ENCODE measurements at regions not wholly inside any gene's neighbourhood (a gene's known extent, or its start where the extent isn't known, plus 50 kb on each side); places are given as distances from the start of the nearest gene placed in this dataset.

DNA sequence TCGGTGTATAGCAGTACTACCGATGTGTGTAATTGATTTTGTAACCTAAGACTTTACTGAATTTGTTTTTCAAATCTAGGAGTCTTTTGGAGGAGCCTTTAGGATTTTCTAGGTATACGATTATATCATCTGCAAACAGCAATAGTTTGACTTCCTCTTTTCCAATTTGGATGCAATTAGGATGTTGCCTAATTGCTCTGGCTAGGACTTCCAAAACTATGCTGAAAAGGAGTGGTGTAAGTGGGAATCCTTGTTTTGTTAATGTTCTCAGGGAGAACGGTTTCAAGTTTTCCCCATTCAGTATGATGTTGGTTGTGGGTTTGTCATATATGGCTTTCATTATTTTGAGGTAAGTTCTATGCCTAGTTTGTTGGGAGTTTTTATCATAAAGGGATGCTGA is 171.6 kb upstream of the PDE3A start:
- Histone ChIP-seq H3K27me3 (ENCODE audit: insufficient read depth, low read length) (no peaks in the 10 kb centered on the region), H3K4me3 (replicated peaks in 1 of 2; ENCODE audit: low read depth in 1 of 2, low read length in 2 of 2) (no peak overlapping the region), H3K4me2 (ENCODE audit: low read length) (no peak overlapping the region), H3K36me3 (ENCODE audit: control insufficient read depth in 1 of 2, insufficient read depth in 2 of 2, low read length in 2 of 2) (no peaks in the 10 kb centered on the region), H3K9me3 (ENCODE audit: control insufficient read depth in 1 of 2, insufficient read depth in 1 of 2, low read depth in 1 of 2, low read length in 2 of 2) (no peaks in the 10 kb centered on the region), H4K20me1 (ENCODE audit: insufficient read depth) (no peaks in the 10 kb centered on the region), H3K79me2 (ENCODE audit: insufficient read depth, low read length) (no peaks in the 10 kb centered on the region), H2AFZ (ENCODE audit: low read depth, low read length, poor library complexity, severe bottlenecking) (no peak overlapping the region), H3K9ac (ENCODE audit: low read length) (no peak overlapping the region), H3K4me1 (ENCODE audit: control insufficient read depth in 1 of 2, insufficient read depth in 2 of 2, low read length in 2 of 2) (no peaks in the 10 kb centered on the region), H3K27ac (ENCODE audit: low read depth, low read length) (no peak overlapping the region), H3K9me2 (ENCODE audit: insufficient read depth) (no peaks in the 10 kb centered on the region)
- no peak for DNase-seq (ENCODE audit: low read depth, low spot score)
- RAD21 ChIA-PET (ENCODE audit: low non-redundant PET in 1 of 2, low total read pairs in 2 of 2, uncharacterized antibody in 2 of 2, unreplicated experiment in 2 of 2): no interaction called here
- POLR2A ChIA-PET: no interaction called here
- intact Hi-C loops (cut with micrococcal nuclease): no loop called here
- no TSS peak for BruUV-seq (replicated peaks)
- TF ChIP-seq EZH2 (IDR thresholded peaks at IDR 0.05): no peak
- no peak for TF ChIP-seq POLR2AphosphoS5 (IDR thresholded peaks at IDR 0.05; ENCODE audit: low read depth, low read length)
- no peak for TF ChIP-seq CEBPB (IDR thresholded peaks at IDR 0.05; ENCODE audit: low read depth)
- no peak for TF ChIP-seq TCF7L2 (IDR thresholded peaks at IDR 0.05; ENCODE audit: borderline replicate concordance, extremely low read depth, insufficient read depth, insufficient read length)
- TF ChIP-seq, protein P1, sequence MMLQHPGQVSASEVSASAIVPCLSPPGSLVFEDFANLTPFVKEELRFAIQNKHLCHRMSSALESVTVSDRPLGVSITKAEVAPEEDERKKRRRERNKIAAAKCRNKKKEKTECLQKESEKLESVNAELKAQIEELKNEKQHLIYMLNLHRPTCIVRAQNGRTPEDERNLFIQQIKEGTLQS (IDR thresholded peaks at IDR 0.05): no peak
- TF ChIP-seq RAD21 (IDR thresholded peaks at IDR 0.05; ENCODE audit: low read depth): no peak
- TF ChIP-seq ELF1 (IDR thresholded peaks at IDR 0.05; ENCODE audit: borderline replicate concordance, low read depth): no peak
- TF ChIP-seq, protein P2, sequence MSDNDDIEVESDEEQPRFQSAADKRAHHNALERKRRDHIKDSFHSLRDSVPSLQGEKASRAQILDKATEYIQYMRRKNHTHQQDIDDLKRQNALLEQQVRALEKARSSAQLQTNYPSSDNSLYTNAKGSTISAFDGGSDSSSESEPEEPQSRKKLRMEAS (IDR thresholded peaks at IDR 0.05): no peak
- TF ChIP-seq ZFX (IDR thresholded peaks at IDR 0.05): no peak
- TF ChIP-seq, protein P3, sequence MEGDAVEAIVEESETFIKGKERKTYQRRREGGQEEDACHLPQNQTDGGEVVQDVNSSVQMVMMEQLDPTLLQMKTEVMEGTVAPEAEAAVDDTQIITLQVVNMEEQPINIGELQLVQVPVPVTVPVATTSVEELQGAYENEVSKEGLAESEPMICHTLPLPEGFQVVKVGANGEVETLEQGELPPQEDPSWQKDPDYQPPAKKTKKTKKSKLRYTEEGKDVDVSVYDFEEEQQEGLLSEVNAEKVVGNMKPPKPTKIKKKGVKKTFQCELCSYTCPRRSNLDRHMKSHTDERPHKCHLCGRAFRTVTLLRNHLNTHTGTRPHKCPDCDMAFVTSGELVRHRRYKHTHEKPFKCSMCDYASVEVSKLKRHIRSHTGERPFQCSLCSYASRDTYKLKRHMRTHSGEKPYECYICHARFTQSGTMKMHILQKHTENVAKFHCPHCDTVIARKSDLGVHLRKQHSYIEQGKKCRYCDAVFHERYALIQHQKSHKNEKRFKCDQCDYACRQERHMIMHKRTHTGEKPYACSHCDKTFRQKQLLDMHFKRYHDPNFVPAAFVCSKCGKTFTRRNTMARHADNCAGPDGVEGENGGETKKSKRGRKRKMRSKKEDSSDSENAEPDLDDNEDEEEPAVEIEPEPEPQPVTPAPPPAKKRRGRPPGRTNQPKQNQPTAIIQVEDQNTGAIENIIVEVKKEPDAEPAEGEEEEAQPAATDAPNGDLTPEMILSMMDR (IDR thresholded peaks at IDR 0.05 in 2 of 3, conservative IDR thresholded peaks at IDR 0.05 in 1 of 3; ENCODE audit: borderline replicate concordance in 1 of 3, insufficient read depth in 1 of 3, low read depth in 2 of 3, low read length in 2 of 3): no peak
- no peak for TF ChIP-seq SIN3A (IDR thresholded peaks at IDR 0.05; ENCODE audit: low read depth)
- TF ChIP-seq JUND (IDR thresholded peaks at IDR 0.05): no peak
- TF ChIP-seq ZNF274 (IDR thresholded peaks at IDR 0.05; ENCODE audit: low read depth, low read length): no peak
- no peak for TF ChIP-seq EGR1 (IDR thresholded peaks at IDR 0.05; ENCODE audit: low read depth)
- TF ChIP-seq, protein P4, sequence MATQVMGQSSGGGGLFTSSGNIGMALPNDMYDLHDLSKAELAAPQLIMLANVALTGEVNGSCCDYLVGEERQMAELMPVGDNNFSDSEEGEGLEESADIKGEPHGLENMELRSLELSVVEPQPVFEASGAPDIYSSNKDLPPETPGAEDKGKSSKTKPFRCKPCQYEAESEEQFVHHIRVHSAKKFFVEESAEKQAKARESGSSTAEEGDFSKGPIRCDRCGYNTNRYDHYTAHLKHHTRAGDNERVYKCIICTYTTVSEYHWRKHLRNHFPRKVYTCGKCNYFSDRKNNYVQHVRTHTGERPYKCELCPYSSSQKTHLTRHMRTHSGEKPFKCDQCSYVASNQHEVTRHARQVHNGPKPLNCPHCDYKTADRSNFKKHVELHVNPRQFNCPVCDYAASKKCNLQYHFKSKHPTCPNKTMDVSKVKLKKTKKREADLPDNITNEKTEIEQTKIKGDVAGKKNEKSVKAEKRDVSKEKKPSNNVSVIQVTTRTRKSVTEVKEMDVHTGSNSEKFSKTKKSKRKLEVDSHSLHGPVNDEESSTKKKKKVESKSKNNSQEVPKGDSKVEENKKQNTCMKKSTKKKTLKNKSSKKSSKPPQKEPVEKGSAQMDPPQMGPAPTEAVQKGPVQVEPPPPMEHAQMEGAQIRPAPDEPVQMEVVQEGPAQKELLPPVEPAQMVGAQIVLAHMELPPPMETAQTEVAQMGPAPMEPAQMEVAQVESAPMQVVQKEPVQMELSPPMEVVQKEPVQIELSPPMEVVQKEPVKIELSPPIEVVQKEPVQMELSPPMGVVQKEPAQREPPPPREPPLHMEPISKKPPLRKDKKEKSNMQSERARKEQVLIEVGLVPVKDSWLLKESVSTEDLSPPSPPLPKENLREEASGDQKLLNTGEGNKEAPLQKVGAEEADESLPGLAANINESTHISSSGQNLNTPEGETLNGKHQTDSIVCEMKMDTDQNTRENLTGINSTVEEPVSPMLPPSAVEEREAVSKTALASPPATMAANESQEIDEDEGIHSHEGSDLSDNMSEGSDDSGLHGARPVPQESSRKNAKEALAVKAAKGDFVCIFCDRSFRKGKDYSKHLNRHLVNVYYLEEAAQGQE (IDR thresholded peaks at IDR 0.05; ENCODE audit: low read depth): no peak
- ATAC-seq: no peak
- CTCF ChIA-PET: no interaction called here
